ENCODE measurements at regions not wholly inside any gene's neighbourhood (a gene's known extent, or its start where the extent isn't known, plus 50 kb on each side); places are given as distances from the start of the nearest gene placed in this dataset.

- TF ChIP-seq CTCF (IDR thresholded peaks at IDR 0.05; ENCODE audit: low read length, missing control alignments): no peak
- no peak for DNase-seq (ENCODE audit: low read depth)
- H3K4me3 ChIP-seq (replicated peaks; ENCODE audit: low read depth, low read length): no peak overlapping the region
Measured at GRCh38 chr7:85586091-85586490, 399.2 kb upstream of the SEMA3D start.

- no peak for TF ChIP-seq CTCF (IDR thresholded peaks at IDR 0.05; ENCODE audit: low read length, missing control alignments)
- no peak for DNase-seq (ENCODE audit: low read depth)
- H3K4me3 ChIP-seq (replicated peaks; ENCODE audit: low read depth, low read length): no peak overlapping the region
Measured at GRCh38 chr7:85583131-85583953, 396.5 kb upstream of the SEMA3D start.

- DNase-seq (ENCODE audit: low read depth): no peak
- TF ChIP-seq CTCF (IDR thresholded peaks at IDR 0.05; ENCODE audit: low read length, missing control alignments): no peak
- no peak overlapping the region for H3K4me3 ChIP-seq (replicated peaks; ENCODE audit: low read depth, low read length)
Measured at GRCh38 chr7:85573844-85574243, 387.0 kb upstream of the SEMA3D start.

- DNase-seq (ENCODE audit: low read depth): peak; percentile 23
- no peak overlapping the region for H3K4me3 ChIP-seq (replicated peaks; ENCODE audit: low read depth, low read length)
- TF ChIP-seq CTCF (IDR thresholded peaks at IDR 0.05; ENCODE audit: low read length, missing control alignments): no peak
Measured at GRCh38 chr7:85573346-85573745, 386.5 kb upstream of the SEMA3D start.

- DNase-seq (ENCODE audit: low read depth): no peak
- TF ChIP-seq CTCF (IDR thresholded peaks at IDR 0.05; ENCODE audit: low read length, missing control alignments): no peak
- H3K4me3 ChIP-seq (replicated peaks; ENCODE audit: low read depth, low read length): no peak overlapping the region
Measured at GRCh38 chr7:85570898-85571297, 384.0 kb upstream of the SEMA3D start.

- H3K4me3 ChIP-seq (replicated peaks; ENCODE audit: low read depth, low read length): no peak overlapping the region
- no peak for TF ChIP-seq CTCF (IDR thresholded peaks at IDR 0.05; ENCODE audit: low read length, missing control alignments)
- no peak for DNase-seq (ENCODE audit: low read depth)
Measured at GRCh38 chr7:85567983-85568382, 381.1 kb upstream of the SEMA3D start.
